ENCODE measurements at regions not wholly inside any gene's neighbourhood (a gene's known extent, or its start where the extent isn't known, plus 50 kb on each side); places are given as distances from the start of the nearest gene placed in this dataset.

DNA sequence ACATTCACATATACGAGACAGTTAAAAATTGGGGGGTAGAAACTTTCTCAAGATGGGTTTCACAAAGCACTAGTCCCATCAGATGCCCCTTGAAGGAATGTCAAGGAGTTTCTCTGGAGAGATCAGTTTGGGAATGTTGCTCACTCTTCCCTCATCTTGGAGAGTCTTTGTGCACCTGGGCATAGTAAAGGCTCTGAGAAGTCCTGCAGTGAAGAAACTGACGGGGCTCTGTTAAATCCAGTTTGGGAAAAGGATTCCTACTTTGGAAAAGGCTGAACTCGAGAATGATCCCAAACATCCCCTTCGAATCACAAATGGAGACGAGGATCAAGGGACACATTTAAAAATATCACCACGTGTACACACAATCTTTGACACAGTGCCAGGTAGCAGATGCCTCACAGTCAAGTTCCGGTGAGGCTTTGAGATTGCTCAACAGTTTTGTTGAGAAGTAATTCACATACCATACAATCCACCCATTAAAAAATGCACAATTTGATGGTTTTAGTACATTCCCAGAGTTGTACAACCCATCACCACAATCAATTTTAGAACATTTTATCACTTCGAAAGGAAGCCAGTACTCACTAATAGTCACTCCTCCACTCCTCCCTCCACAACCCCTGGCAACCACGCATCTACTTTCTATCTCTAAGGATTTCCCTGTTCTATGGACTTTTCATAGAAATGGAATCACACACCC lies 203.4 kb upstream of the FOXF1 start:
- no peak for DNase-seq

DNA sequence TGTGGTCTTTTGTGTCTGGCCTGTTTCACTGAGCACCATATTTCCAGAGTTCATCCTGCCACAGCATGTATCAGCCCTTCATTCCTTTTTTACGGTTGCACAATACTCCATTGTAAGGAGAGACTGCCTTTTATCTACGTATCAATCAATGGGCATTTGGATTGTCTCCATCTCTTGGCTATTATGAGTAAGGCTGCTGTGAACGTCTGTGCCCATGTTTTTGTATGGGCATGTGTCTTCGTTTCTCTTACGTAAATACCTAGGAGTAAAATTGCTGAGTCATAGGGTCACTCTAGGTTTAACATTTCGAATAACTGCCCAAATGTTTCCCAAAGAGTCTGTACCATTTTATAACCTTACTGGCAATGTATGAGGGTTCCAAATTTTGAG lies 202.8 kb upstream of the FOXF1 start:
- DNase-seq = no peak

DNA sequence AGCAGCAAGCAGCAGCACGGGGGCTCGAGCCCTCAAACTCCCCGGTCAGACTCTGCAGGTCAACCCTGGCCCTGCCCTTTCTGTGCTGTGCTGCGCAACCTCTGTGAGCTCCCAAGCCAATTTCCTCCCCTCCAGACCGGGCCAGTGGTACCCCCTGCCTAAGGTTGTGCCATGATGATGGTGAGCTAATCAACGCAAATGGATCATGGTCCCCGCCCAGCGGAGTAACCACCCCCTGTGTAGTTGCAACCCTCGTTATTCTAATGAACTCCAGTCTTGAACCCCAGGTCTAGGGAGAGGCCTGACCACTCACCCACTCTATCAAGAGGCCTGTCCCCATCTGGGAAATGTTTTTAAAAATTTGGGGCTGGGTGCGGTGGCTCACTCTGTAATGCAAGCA lies 201.8 kb upstream of the FOXF1 start:
- DNase-seq = no peak

DNA sequence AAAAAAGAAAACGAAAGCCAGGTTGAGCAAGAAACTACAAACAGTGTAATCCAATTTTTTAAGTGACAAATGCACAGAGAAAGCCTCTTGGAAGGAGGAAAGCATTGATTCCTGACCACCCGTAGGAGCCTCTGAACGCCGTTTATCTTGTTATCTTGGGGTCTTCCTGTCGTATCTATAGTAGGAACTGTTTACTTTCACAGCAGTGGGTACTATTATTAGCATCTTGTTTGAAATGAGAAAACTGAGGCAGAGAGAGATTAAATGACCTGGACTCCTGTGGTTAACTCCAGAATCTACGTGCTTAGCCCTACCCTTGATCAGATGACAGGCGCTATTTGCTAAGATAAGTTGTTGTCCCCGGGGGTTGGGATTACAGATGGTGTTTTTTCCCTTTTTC lies 196.7 kb upstream of the FOXF1 start:
- no peak for DNase-seq

DNA sequence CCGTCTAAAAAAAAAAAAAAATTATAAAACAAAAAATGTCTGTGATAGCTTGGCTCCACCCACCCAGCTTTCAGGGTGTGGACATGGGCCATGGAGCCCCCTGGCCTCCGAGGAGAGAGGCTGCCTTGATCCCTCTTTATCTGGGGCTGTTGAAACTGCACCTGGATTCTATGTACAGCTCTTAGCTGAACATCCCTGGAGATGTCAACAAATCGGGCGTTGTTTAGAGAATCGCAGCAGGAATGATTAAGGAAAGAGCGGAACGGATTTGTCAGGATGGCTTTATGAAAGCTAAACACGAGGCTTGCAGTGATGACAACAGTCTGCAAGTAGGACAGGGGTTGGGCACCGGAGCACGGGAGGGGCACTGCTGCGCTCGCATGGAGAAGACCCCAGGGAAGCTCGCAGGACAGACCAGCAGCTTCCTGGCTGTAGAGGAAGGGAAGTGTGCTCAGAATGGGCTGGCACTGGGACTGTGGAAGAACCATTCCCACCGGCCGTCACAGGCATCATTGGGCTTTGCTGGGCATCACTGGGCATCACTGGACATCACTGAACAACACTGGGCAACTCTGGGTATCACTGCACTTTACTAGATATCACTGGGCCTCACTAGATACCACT lies 195.8 kb upstream of the FOXF1 start:
- no peak for DNase-seq

DNA sequence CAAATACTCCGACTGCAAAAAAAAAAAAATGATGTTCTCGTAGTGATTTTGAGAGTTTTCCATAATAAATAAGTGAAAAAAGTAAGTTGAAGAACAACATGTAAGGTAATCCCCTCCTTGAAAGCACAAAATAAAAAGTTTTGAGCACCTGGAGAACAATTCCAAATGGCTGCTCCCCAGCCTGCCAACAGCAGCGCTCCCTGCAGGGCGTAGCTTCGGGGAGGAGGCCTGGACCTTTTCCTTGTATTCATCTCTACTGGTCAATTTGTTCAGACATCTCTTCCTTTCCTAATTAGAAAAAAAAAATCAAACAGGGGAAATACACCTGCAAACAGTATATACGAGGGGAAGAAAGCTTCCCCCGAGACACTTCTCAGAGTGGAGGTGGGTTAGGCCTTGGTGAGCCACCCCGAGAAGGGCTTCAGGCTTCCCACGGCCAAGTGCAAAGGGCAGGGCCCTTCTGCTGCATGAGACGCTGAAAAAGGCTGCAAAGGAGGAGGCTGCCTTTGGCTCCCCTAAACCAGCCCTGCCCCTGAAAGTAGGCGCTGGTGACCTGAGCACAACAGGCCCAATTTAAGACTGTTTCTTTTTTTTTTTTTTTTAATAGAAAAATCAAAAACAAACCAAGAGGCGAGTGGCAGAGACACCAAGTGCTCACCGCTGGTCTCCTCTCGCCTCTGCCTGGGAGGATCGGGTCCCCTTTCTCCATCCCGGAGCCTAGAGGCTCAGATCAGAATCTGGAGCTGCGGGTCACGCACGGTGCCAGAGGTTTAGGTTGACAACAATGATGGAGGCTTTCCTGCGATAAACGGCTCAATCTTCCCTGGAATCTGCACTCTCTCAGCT lies 193.1 kb upstream of the FOXF1 start:
- DNase-seq = no peak

DNA sequence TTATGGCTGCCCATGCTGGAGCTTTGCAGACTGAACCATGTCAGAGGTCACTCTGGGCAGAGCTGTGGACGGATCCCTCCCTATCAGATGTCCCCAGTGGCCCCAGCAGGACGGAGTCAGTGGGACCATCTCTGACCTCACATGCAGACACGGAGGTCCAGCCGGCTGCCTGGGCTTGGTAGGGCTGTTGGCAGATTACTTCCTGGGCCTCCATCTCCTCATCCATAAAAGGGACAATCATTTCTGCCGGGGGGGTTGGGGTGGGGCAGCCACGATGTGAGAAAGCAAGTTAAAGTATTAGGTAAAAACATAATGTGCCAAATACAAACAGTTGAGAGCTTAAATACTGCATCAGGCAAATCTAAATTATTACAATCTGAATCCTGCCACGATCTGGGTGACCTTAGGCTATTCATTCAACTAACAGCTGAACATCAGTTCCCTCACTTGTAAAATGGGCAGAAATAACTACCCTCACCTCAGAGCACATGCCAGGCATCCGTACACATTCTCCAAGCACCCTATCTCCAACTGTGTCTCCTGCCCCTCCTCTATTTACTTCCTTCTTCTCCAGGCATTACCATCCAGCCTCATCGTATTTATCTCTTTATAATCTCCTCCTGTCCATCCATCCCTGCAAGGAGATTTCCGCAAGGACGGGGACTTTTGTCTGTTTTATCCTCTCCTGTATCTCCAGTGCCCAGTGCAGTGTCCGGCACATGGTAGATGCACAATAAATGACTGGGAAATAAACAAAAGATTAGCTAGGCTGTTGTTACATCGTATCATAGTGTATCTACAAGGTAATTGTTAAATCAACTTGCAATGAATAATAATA lies 192.3 kb upstream of the FOXF1 start:
- DNase-seq = no peak

DNA sequence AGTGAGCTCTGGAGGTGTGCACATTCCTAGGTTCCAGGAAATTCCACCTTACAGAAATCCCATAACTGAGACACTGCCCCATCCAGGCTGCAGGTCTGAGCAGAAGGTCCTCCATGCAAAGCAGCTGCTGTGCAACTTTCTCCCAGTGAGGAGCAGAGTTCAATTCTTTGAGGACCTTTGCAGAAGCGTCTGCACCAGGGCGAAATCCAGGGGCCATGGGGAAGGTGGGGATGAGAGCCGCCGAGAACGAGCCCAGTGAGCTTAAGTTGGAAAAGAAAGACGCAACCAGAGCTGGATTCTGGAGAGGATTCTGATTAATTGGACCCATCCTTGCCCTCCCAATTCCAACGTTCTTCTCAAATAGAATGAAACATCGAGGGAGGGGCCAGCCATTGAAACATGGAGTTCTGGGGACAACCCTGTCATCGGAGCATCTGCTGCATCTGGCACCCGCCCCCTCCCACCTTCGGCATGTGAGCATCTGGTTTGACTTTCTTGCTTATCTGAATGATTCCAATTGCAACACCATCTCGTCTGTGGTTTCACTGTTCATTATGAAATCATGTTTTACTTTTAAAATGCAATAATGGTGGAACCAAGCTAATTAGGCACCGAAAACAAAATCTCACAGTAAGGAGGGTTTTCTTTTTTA lies 190.6 kb upstream of the FOXF1 start:
- no peak for DNase-seq

DNA sequence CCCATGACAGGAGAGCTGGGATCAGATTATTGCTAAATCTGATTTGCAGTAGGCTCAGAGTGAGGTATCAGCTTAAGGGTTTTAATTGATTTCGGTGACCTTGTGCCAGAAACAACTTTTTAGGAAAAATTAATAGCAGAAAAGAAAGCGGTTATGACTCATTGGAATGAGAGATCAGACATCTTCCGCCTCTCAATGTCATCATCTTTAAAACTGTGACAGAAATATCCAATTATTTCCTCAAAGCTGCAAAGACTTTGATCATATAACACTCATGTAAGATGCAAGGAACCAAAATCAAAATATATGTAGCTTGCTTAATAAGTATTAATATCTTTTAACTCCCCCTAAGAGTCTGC lies 190.1 kb upstream of the FOXF1 start:
- DNase-seq = no peak

DNA sequence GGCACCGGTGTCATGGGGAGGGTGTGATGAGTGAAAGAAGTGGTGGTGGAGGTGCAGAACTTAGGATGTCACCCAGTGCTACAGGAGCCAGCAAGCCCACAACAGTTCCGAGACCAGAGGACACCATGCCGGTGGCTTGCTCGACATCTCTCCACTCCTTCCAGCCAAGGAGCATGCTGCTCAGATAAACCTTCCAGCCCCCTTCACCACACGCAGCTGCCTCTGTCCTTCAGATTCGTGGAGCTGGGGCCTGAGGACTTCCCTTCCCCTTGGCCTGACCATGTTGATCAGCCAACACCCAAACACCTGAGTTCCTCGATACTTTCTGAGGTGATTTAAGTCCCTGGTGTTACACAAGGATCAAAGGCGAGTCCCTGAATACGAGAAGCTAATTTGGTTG lies 188.8 kb upstream of the FOXF1 start:
- DNase-seq = no peak

DNA sequence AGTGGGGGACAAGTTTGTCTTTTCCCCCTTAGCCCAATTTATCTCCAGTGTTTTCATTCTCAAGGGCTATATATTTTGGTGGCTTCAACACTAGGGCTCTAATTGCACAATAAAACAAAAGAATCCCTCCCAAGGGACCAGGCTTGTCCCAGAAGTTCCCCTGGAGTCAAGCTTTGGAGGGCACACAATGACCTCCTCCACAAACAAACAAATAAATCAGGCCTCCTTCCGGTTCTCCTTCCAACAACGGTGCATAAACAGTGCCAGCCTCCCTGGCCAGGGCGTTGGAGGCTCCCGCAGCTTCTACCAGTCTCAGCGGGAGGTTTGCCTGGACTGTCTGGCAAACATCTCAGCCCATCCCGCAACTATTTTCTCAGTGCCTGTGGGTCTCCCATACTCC lies 188.0 kb upstream of the FOXF1 start:
- DNase-seq = no peak

DNA sequence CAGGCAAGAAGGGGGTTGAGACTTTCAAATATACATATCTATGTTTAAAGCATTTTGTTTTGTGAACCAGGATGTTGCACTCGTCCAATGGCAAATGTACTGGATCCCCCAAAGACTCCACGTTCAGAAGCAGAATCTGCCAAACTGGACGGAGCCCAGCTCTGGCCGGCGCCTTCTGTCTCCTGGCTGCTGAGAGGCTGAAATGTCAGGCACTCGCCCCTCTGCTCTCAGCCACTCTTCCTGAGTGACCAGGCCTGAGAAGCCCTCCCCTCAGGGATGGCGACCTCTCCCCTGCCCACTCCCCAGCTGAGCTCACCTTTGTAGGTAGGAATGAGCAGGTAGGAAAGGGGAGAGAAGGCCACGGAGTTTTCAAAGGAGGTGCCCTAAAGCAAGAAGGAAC lies 187.5 kb upstream of the FOXF1 start:
- no peak for DNase-seq

DNA sequence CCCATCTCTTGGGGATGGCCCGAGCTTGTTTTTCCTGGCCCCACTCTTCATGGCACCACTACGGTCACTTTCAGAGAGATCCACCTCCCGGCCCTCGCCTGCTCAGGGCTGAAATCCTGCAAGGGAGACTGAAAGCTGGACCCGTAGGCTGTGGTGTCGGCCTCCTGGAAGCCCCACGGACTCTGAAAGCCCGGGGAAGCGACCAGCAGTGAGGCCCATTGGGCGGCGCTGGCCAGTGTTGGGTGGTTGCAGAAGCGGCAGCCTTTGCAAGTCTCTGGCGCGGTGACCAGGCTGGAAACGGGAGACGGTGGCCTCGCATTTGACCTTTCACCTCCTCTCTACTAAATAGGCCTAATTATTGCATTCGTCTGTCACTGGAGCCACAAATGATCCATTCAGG lies 186.0 kb upstream of the FOXF1 start:
- no peak for DNase-seq

DNA sequence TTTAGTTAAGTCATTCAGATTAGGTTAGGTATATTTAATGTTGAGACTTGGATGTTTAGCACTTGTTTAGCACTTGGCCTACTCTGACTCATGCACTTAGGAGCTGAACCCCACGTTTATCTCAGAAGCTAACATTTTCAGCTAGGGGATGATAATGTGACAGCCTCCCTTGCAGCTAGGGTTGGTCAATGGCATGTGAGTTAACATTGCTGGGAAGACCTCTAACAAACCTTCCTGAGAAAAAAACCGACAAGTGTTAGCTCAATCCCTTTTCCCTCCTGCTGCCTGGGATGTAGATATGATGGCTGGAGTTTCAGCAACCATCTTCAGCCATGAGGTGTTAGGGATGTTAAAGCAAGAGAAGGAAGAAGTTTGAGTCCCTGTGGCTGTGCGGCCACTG lies 185.0 kb upstream of the FOXF1 start:
- DNase-seq = no peak

DNA sequence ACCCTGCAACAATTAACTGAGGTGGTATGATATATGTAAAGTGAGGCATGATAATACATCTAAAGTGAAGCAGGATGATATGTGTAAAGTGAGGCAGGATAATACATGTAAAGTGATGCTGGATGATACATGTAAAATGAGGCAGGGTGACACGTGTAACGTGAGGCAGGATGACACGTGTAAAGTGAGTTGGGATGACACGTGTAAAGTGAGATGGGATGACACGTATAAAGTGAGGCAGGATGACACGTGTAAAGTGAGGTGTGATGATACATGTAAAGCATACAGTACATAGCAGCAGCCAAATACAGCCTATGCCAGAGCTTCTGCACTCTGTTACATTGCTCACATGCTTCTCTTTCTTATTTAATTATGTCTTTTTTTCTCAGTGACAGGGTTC lies 184.4 kb upstream of the FOXF1 start:
- no peak for DNase-seq

DNA sequence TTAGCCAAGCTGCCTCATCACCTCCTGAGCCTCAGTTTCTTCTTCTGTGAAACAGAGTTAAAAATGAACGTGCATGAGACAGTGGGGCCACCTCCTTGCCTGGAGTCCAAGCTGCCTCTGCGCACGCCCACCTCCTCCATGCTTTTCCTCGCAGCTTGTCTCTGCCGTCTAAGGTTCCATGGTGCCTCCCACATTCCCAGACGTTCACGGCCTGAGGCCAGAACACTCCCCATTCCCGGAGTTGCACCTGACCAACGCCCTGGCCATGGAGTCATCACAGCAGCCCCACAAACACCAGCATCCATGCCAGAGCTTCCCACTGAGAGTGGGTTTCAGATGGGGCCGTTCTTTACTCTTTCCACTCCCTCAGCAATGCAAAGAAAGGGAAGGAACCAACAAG lies 183.0 kb upstream of the FOXF1 start:
- no peak for DNase-seq

DNA sequence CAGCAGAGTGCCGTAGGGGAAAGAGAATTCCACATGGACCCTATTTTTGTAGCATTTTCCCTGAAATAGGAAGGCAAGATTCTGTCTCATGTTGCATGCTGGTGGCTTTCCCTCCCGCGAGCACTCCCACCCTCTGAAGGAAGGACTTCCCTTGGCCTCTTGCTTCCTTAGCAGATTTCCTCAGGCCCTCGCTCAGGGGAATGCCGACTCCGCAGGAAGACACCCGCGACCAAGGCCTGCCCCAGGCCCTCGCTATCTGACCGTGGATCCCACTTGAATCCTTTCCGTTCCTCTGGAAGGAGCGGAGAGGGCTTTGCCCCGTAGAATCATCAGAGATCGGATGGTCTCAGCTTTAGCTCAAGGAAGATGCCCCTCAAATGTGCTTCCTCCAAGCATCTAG lies 179.4 kb upstream of the FOXF1 start:
- no peak for DNase-seq

DNA sequence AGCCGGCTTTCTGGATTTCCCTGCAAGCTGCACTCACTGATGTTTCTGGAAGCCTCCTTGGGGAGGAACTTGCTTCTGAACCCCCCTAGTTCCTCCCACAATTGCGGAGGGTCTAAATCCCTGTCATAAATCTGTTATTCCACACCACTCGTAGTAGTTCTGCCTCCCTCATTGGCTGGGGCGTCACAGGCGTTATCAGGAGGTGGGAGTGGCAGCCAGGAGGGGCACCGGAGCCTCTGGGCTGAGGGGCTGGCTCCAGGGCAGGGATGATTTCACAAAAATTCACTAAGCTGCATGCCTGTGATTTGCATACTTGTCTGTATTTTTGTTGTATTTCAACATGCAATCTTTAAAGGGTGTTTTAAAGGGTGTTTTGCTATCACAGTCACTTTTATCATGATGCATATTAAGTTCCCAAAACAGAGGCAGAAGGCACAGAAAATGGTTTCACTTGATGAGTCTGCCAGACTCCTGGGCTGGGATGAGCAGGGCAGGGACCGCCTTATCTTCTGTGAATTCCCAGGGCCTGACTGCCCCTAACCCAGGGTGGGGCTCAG lies 176.2 kb upstream of the FOXF1 start:
- no peak for DNase-seq

DNA sequence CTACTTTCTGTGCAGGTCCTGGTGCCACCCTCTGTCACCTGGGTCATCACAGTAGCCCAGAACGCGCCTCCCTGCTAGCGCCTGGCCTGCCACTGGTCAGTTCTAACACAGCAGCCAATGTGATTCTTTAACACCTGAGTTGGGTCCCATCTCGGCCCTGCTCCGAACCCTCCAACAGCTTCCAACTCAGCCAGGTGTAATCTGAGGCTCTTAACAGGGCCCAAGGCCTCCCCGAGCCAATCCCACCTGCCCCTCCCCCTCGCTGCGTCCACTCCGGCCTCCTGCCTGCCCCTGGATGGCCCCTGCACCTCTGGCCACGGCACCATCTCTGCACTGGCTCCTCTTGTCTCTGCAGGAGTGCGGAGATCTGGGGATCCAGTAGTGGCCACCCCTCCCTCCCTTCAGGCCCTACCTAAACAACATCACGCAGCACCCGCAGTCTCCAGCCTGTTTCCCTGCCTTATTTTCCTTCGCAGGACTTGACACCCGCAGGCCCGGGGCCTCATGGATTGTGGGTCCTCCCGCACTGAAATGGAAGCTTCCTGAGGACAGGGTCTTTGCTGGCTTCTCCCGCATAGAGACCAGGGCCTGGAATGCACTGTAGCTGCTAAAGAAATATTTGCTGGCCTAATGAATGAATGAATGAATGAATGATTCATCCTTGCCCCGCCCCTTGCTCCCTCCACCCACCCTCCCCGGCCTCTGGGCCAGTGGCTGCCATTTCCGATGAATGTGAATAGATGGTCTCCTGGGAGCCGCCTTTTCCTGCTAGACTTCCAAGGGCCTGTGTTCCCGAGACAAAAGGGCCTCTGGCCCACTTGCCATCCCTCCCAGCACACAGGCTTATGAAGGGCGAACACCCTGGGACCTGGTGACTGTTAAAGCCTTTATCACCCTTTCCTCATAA lies 174.8 kb upstream of the FOXF1 start:
- no peak for DNase-seq

DNA sequence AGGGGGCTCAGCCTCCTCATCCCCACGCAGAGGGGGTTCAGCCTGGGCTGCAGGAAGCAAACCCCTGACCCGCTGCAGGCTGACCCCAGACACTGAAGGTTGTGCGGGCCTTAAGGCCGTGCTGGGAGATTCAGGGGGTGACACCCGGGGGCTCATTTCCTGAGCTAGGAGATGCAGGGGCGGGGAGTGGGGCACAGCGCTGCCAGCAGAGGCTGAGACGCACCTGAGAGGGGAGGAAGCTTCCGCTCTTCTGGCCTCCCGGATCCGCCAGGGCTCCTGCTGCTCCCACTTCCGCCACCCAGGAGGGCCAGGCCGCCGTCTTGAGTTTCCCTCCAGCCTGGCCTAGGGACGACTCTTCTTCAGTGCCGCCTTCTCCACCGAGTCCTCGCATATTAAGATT lies 173.2 kb upstream of the FOXF1 start:
- DNase-seq = no peak

Data from T1000 (cell line).